Thoracic aorta (tissue), 2 donors: ENCODE measurements at regions not wholly inside any gene's neighbourhood (a gene's known extent, or its start where the extent isn't known, plus 50 kb on each side); places are given as distances from the start of the nearest gene placed in this dataset.

Experiments
- ATAC-seq: fragments of 150-250 bp; one replicate; pipeline ENCODE4 v1.8.0; 2017; ENCODE audit warnings: low read depth; ENCODE audit not compliant: insufficient number of reproducible peaks, low FRiP score
- DNase-seq: peaks from one replicate; pipeline ENCODE4 v3.0.0-alpha.2; 2020; ENCODE audit warnings: low spot score
- H3K27ac ChIP-seq, 2 donors: fragments of 200-600 bp; sonication (generic); 1 replicate in 1 of 2; 2 replicates in 1 of 2; pipeline ENCODE4 v1.5.1; 2016; ENCODE audit warnings: mild to moderate bottlenecking in 2 of 2, moderate library complexity in 2 of 2
- H3K27me3 ChIP-seq: fragments of 200-600 bp; sonication (generic); replicated peaks from 2 replicates; pipeline ENCODE4 v1.6.0; 2016; ENCODE audit warnings: mild to moderate bottlenecking; ENCODE audit not compliant: insufficient read depth
- H3K36me3 ChIP-seq: fragments of 200-600 bp; sonication (generic); one replicate; pipeline ENCODE4 v1.5.1; 2016
- H3K4me1 ChIP-seq, 2 donors: fragments of 200-600 bp; sonication (generic); 1 replicate in 1 of 2; 2 replicates in 1 of 2; pipeline versions ENCODE4 v1.5.1 to v1.6.0; 2016; ENCODE audit warnings: low read depth in 2 of 2, mild to moderate bottlenecking in 1 of 2; ENCODE audit not compliant: control insufficient read depth in 1 of 2
- H3K4me3 ChIP-seq: fragments of 200-600 bp; sonication (generic); 2 replicates; pipeline ENCODE4 v1.5.1; 2016; ENCODE audit warnings: mild to moderate bottlenecking
- H3K9me3 ChIP-seq: fragments of 200-600 bp; sonication (generic); 2 replicates; pipeline ENCODE4 v1.5.1; 2016
- TF ChIP-seq, protein P1 (sequence below): fragments of 200-600 bp; sonication (generic); IDR thresholded peaks from one replicate; pipeline ENCODE4 v1.5.1; 2019; ENCODE audit warnings: antibody characterized with exemption

DNA sequence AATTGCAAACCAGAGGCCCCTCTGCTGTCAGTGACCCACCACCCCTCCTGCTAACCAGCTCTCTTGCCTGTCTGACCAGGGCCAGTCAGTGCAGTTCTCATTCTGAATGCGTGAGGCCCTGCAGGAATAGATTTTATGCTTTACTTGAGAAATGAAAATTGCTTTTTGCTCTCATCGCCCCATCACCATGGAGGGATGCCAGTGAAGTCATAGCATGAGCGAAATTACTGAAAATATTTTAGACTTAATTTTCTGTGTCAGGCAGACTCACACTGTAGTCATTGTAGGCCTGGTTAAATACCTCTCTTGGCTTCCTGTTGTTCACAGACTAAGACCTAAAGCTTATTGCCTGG, 490.5 kb upstream of the CDH5 start:
- H3K4me1 ChIP-seq = no peaks in the 10 kb centered on the region
- H3K27me3 ChIP-seq = no peaks in the 10 kb centered on the region
- no peaks in the 10 kb centered on the region for H3K9me3 ChIP-seq
- no peaks in the 10 kb centered on the region for H3K36me3 ChIP-seq
- DNase-seq (no peak), ATAC-seq (no peak)
- no peak overlapping the region for H3K27ac ChIP-seq
- TF ChIP-seq, protein P1, sequence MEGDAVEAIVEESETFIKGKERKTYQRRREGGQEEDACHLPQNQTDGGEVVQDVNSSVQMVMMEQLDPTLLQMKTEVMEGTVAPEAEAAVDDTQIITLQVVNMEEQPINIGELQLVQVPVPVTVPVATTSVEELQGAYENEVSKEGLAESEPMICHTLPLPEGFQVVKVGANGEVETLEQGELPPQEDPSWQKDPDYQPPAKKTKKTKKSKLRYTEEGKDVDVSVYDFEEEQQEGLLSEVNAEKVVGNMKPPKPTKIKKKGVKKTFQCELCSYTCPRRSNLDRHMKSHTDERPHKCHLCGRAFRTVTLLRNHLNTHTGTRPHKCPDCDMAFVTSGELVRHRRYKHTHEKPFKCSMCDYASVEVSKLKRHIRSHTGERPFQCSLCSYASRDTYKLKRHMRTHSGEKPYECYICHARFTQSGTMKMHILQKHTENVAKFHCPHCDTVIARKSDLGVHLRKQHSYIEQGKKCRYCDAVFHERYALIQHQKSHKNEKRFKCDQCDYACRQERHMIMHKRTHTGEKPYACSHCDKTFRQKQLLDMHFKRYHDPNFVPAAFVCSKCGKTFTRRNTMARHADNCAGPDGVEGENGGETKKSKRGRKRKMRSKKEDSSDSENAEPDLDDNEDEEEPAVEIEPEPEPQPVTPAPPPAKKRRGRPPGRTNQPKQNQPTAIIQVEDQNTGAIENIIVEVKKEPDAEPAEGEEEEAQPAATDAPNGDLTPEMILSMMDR = no peak
- no peak overlapping the region for H3K4me3 ChIP-seq

DNA sequence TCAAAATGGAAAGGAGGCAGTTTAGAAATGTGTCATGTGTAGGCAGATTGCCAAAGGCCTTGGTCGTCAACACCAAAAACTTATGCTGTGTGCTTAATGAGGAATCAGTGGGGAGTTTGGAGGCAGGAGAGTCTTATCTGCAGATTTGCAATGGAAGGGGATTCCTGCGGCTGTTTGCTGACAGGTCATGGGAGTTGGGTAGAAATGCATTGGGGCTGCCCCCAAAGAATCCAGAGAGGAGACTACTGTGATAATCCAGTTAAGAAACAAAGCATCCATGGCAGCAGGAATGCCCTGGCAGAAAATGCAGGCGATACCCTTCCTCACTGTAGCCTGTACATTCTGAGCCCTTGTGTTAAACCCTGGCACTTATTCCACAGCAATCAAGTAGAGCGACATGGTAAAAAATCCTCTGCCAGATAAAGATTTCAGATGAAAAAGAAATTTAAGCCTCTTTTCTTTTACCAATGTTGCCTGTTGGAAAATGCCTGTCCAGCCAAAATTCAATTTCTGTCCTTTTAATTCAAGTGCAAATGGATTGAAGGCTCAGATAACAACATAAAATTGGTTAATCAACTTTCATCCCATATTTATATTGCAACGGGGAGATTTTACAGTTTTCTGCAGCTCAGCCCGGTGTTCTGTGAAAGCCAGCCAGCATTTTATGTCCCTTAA, 491.0 kb upstream of the CDH5 start:
- no peaks in the 10 kb centered on the region for H3K36me3 ChIP-seq
- ATAC-seq = no peak

DNA sequence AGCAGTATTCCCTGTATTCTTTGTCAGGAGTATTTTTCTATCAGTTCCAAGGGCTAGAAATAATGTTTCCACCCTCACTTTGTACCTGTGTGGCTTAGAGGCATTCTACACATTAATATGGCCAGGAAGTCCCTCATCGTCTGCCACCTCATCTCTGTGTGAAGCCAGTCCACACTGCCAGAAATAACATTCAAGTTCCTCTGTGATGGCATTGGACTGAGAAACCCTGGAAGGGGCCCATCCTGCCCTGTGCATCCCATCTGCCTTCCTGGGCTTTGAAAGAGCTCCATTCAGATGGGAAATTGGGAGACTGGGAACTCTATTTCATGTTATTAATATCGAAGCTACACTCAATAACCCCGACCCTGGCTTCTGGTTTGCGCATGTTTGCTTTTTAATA, 497.2 kb upstream of the CDH5 start:
- H3K36me3 ChIP-seq = no peaks in the 10 kb centered on the region
- ATAC-seq = no peak
- TF ChIP-seq, protein P1 = no peak

More for the DNA sequence above, 491.0 kb upstream of the CDH5 start:
- TF ChIP-seq, protein P1 = no peak
- H3K9me3 ChIP-seq = no peaks in the 10 kb centered on the region
- no peaks in the 10 kb centered on the region for H3K4me1 ChIP-seq
- DNase-seq = no peak
- H3K4me3 ChIP-seq = no peak overlapping the region
- no peak overlapping the region for H3K27ac ChIP-seq
- no peaks in the 10 kb centered on the region for H3K27me3 ChIP-seq

DNA sequence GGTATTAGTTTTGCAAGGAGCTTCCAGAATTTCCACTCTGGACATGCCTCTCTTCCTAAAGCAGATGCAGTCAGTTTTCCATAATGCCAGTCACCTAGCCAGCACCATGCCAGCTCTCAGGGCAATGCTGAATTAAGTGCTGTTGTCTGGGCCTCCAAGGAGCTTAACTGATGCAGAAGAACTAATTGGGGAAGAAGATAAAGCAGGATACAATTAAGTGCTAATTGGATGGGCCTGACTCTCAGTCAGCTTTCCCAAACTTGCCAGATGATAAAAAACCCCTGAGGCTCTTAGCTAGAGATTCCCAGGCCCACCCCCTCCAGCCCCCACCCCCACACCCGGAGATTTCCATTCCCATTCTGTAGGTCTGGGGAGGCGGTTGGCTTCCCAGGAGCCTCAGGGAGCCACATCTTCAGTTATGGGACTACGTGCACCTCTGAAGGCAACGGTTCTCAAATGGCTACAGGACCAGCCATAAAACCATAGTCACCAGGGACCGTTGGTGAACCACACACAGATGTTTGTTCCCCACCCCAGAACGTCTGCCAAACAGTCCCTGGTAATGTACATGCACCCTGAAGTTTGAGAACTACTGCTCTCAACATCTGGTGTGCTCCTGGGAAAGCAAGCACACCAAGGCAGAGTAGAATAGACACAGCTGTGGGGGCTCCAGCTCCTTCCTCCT, 499.1 kb upstream of the CDH5 start:
- Histone ChIP-seq H3K9me3 (no peaks in the 10 kb centered on the region), H3K4me1 (no peaks in the 10 kb centered on the region), H3K36me3 (no peaks in the 10 kb centered on the region), H3K27me3 (no peaks in the 10 kb centered on the region), H3K27ac (no peak overlapping the region), H3K4me3 (no peak overlapping the region)
- DNase-seq (no peak), ATAC-seq (no peak)
- TF ChIP-seq, protein P1 = no peak

More for the DNA sequence above, 497.2 kb upstream of the CDH5 start:
- Histone ChIP-seq H3K4me3 (no peak overlapping the region), H3K4me1 (no peaks in the 10 kb centered on the region), H3K27ac (no peak overlapping the region), H3K27me3 (no peaks in the 10 kb centered on the region), H3K9me3 (no peaks in the 10 kb centered on the region)
- DNase-seq = no peak

DNA sequence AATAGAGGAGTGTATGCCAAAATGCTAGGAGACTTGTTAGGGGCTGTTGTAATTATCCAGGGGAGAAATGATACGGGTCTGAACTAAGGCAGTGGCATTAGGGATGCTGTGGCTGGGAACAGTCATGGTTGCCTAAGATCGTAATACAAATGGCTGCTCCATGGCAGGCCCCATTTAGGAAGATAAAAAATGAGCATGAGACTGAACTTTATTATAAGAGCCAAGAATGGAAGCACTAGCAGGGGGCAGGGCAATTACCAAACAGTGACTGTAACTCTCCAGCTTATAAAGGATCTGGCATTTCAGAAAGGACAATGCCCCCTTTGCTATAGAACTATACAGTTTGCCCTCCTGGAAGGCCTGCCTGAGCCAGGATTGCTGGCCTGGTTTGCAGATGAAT, 503.3 kb upstream of the CDH5 start:
- DNase-seq = no peak
- TF ChIP-seq, protein P1 = no peak
- H3K27me3 ChIP-seq = no peaks in the 10 kb centered on the region
- ATAC-seq = no peak
- no peak overlapping the region for H3K4me3 ChIP-seq
- no peaks in the 10 kb centered on the region for H3K9me3 ChIP-seq
- no peaks in the 10 kb centered on the region for H3K36me3 ChIP-seq
- H3K4me1 ChIP-seq = no peaks in the 10 kb centered on the region
- no peak overlapping the region for H3K27ac ChIP-seq
